Occipital lobe (tissue), 1 donor: ENCODE measurements at regions not wholly inside any gene's neighbourhood (a gene's known extent, or its start where the extent isn't known, plus 50 kb on each side); places are given as distances from the start of the nearest gene placed in this dataset.
"Not testable (repeated sequence)": the region's sequence is repeated elsewhere in the genome, so short reads cannot be mapped to it uniquely, and the experiment has no call there.

Experiments
- DNase-seq: peaks from one replicate; lab custom pipeline; 2025; lab: John Stamatoyannopoulos, UW

GRCh38 chr6:139533573-139534471 is 159.4 kb upstream of the CITED2 start:
- no peak for DNase-seq

GRCh38 chr6:139533171-139533570 is 158.7 kb upstream of the CITED2 start:
- no peak for DNase-seq

GRCh38 chr6:139531148-139532115 is 157.0 kb upstream of the CITED2 start:
- no peak for DNase-seq

GRCh38 chr6:139530561-139530960 is 156.1 kb upstream of the CITED2 start:
- DNase-seq: no peak

GRCh38 chr6:139529420-139529819 is 155.0 kb upstream of the CITED2 start:
- no peak for DNase-seq

- DNase-seq: no peak
These were observed 154.0 kb upstream of the CITED2 start for GRCh38 chr6:139528471-139528870.

GRCh38 chr6:139525415-139525814 is 151.0 kb upstream of the CITED2 start:
- DNase-seq: no peak

GRCh38 chr6:139523986-139524385 is 149.5 kb upstream of the CITED2 start:
- DNase-seq: no peak

GRCh38 chr6:139522511-139523220 is 148.2 kb upstream of the CITED2 start:
- no peak for DNase-seq

- no peak for DNase-seq
These were observed 146.9 kb upstream of the CITED2 start for GRCh38 chr6:139521338-139521737.

- DNase-seq: no peak
These were observed 145.9 kb upstream of the CITED2 start for GRCh38 chr6:139520321-139520768.

GRCh38 chr6:139519571-139520031 is 145.2 kb upstream of the CITED2 start:
- no peak for DNase-seq

- no peak for DNase-seq
These were observed 144.6 kb upstream of the CITED2 start for GRCh38 chr6:139519097-139519496.

- DNase-seq: no peak
These were observed 144.2 kb upstream of the CITED2 start for GRCh38 chr6:139518556-139519091.

- DNase-seq: not testable (repeated sequence)
These were observed 143.6 kb upstream of the CITED2 start for GRCh38 chr6:139517998-139518555.

GRCh38 chr6:139515511-139515910 is 141.1 kb upstream of the CITED2 start:
- DNase-seq: no peak

GRCh38 chr6:139514819-139515218 is 140.4 kb upstream of the CITED2 start:
- DNase-seq: no peak

- DNase-seq: no peak
These were observed 135.8 kb upstream of the CITED2 start for GRCh38 chr6:139510040-139510790.

- no peak for DNase-seq
These were observed 134.7 kb upstream of the CITED2 start for GRCh38 chr6:139509167-139509566.

- no peak for DNase-seq
These were observed 134.1 kb upstream of the CITED2 start for GRCh38 chr6:139508576-139508975.
